Sigmoid colon (tissue), 4 donors: ENCODE measurements at regions not wholly inside any gene's neighbourhood (a gene's known extent, or its start where the extent isn't known, plus 50 kb on each side); places are given as distances from the start of the nearest gene placed in this dataset.

ENCODE experiments used
- EP300 ChIP-seq, 4 donors: sonication (generic); formaldehyde crosslinking; IDR thresholded peaks; one replicate each; pipeline ENCODE4 v1.6.1; 2017; ENCODE audit warnings: antibody characterized with exemption in 4 of 4
- POLR2AphosphoS5 ChIP-seq, 4 donors: sonication (generic); formaldehyde crosslinking; IDR thresholded peaks; one replicate each; pipeline ENCODE4 v1.6.1; 2017; ENCODE audit warnings: antibody characterized with exemption in 4 of 4
- TF ChIP-seq, protein P1 (sequence below), 4 experiments: fragments of 450-650 bp in 3 of 4; fragments of 200-600 bp in 1 of 4; IDR thresholded peaks; one replicate each; pipeline ENCODE4 v1.5.1; 2016 to 2019; ENCODE audit warnings: antibody characterized with exemption in 4 of 4, mild to moderate bottlenecking in 3 of 4, moderate library complexity in 2 of 4

DNA sequence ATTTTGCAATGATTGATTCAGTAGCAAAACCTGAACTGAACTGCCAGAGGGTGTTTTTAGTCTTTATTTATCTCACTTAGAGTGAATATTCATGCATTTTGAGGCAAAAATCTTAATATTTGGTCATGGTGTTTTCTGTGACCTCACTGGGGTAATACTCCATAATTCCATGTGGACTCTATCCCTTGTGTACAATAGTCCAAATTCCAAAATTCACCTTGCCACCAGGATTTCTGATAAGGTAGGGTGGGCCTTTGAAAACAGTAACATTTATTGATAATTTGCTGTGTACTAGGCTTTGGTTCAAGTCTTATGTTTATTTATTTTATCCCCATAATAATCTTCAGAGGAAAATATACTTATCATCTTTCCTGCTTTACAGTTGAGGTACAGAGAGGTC, 68.4 kb upstream of the PDE5A start:
- TF ChIP-seq, protein P1, sequence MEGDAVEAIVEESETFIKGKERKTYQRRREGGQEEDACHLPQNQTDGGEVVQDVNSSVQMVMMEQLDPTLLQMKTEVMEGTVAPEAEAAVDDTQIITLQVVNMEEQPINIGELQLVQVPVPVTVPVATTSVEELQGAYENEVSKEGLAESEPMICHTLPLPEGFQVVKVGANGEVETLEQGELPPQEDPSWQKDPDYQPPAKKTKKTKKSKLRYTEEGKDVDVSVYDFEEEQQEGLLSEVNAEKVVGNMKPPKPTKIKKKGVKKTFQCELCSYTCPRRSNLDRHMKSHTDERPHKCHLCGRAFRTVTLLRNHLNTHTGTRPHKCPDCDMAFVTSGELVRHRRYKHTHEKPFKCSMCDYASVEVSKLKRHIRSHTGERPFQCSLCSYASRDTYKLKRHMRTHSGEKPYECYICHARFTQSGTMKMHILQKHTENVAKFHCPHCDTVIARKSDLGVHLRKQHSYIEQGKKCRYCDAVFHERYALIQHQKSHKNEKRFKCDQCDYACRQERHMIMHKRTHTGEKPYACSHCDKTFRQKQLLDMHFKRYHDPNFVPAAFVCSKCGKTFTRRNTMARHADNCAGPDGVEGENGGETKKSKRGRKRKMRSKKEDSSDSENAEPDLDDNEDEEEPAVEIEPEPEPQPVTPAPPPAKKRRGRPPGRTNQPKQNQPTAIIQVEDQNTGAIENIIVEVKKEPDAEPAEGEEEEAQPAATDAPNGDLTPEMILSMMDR (IDR thresholded peaks at IDR 0.05): no peak
- TF ChIP-seq EP300 (IDR thresholded peaks at IDR 0.05) (no peak), POLR2AphosphoS5 (IDR thresholded peaks at IDR 0.05) (no peak)
